ENCODE measurements at regions not wholly inside any gene's neighbourhood (a gene's known extent, or its start where the extent isn't known, plus 50 kb on each side); places are given as distances from the start of the nearest gene placed in this dataset.
"Not testable (repeated sequence)": the region's sequence is repeated elsewhere in the genome, so short reads cannot be mapped to it uniquely, and the experiment has no call there.

GRCh38 chr11:64428693-64429092 is 69.7 kb downstream of the RPS6KA4 start:
- no peak for DNase-seq

GRCh38 chr11:64429970-64430369 is 71.0 kb downstream of the RPS6KA4 start:
- DNase-seq: no peak

- DNase-seq: no peak
Measured at GRCh38 chr11:64430645-64431044, 71.7 kb downstream of the RPS6KA4 start.

- no peak for DNase-seq
Measured at GRCh38 chr11:64436000-64436399, 77.0 kb downstream of the RPS6KA4 start.

- no peak for DNase-seq
Measured at GRCh38 chr11:64437426-64437825, 78.5 kb downstream of the RPS6KA4 start.

- DNase-seq: no peak
Measured at GRCh38 chr11:64438986-64439771, 80.2 kb downstream of the RPS6KA4 start.

- DNase-seq: not testable (repeated sequence)
Measured at GRCh38 chr11:64439772-64440491, 81.0 kb downstream of the RPS6KA4 start.

- no peak for DNase-seq
Measured at GRCh38 chr11:64441127-64441526, 82.2 kb downstream of the RPS6KA4 start.

GRCh38 chr11:64443001-64443400 is 84.0 kb downstream of the RPS6KA4 start:
- DNase-seq: no peak

- no peak for DNase-seq
Measured at GRCh38 chr11:64444838-64445441, 86.0 kb downstream of the RPS6KA4 start.

- no peak for DNase-seq
Measured at GRCh38 chr11:64445651-64446050, 86.7 kb downstream of the RPS6KA4 start.

- DNase-seq: no peak
Measured at GRCh38 chr11:64447831-64448598, 89.1 kb downstream of the RPS6KA4 start.

GRCh38 chr11:64448599-64449380 is 89.8 kb downstream of the RPS6KA4 start:
- DNase-seq: peak; percentile 79

GRCh38 chr11:64449381-64450167 is 90.6 kb downstream of the RPS6KA4 start:
- peak; percentile 75 for DNase-seq

GRCh38 chr11:64450168-64450560 is 91.2 kb downstream of the RPS6KA4 start:
- no peak for DNase-seq

GRCh38 chr11:64451856-64452255 is 92.9 kb downstream of the RPS6KA4 start:
- no peak for DNase-seq

GRCh38 chr11:64453466-64453865 is 94.5 kb downstream of the RPS6KA4 start:
- DNase-seq: no peak

- DNase-seq: no peak
Measured at GRCh38 chr11:64455456-64456261, 96.7 kb downstream of the RPS6KA4 start.

GRCh38 chr11:64456509-64457320 is 97.8 kb downstream of the RPS6KA4 start:
- no peak for DNase-seq

All from CD4-positive, alpha-beta T cell treated with Interleukin-17A for 4 hours (primary cell).